ENCODE measurements at regions not wholly inside any gene's neighbourhood (a gene's known extent, or its start where the extent isn't known, plus 50 kb on each side); places are given as distances from the start of the nearest gene placed in this dataset.

GRCh38 chr6:150303256-150303655 is 65.6 kb upstream of the IYD start:
- Histone ChIP-seq H3K27ac (ENCODE audit: low read depth in 1 of 2, low read length in 1 of 2) (no peak overlapping the region), H3K36me3 (ENCODE audit: control insufficient read depth in 4 of 4, insufficient read depth in 4 of 4, low read length in 4 of 4) (no peaks in the 10 kb centered on the region), H3K9me3 (ENCODE audit: control insufficient read depth in 4 of 4, insufficient read depth in 3 of 4, low read length in 3 of 4) (no peaks in the 10 kb centered on the region), H3K4me1 (ENCODE audit: control insufficient read depth in 5 of 5, insufficient read depth in 5 of 5, low read length in 5 of 5) (no peaks in the 10 kb centered on the region), H3K9ac (ENCODE audit: insufficient read depth in 1 of 2, low read length in 2 of 2) (no peak overlapping the region), H3K4me3 (no peak overlapping the region), H3K27me3 (ENCODE audit: control insufficient read depth in 3 of 3, insufficient read depth in 3 of 3, low read length in 2 of 3) (no peaks in the 10 kb centered on the region)
- no peak for TF ChIP-seq CTCF (IDR thresholded peaks at IDR 0.05; ENCODE audit: control extremely low read depth, extremely low read depth)
- ATAC-seq (ENCODE audit: insufficient read depth, low FRiP score) (no peak), DNase-seq (no peak)
- WGBS, 2 donors = 91 to 93% methylated on average over 2 of the region's 2 CpGs

- peak; percentile 20 for ATAC-seq (ENCODE audit: insufficient read depth, low FRiP score)
- Histone ChIP-seq H3K4me3 (no peak overlapping the region), H3K36me3 (ENCODE audit: control insufficient read depth in 4 of 4, insufficient read depth in 4 of 4, low read length in 4 of 4) (no peaks in the 10 kb centered on the region), H3K4me1 (ENCODE audit: control insufficient read depth in 5 of 5, insufficient read depth in 5 of 5, low read length in 5 of 5) (no peaks in the 10 kb centered on the region), H3K9me3 (ENCODE audit: control insufficient read depth in 4 of 4, insufficient read depth in 3 of 4, low read length in 3 of 4) (no peaks in the 10 kb centered on the region), H3K27me3 (ENCODE audit: control insufficient read depth in 3 of 3, insufficient read depth in 3 of 3, low read length in 2 of 3) (peaks cover 0 to 3% (median 0%) of the 10 kb centered on the region in 3 donors), H3K9ac (ENCODE audit: insufficient read depth in 1 of 2, low read length in 2 of 2) (no peak overlapping the region), H3K27ac (ENCODE audit: low read depth in 1 of 2, low read length in 1 of 2) (no peak overlapping the region)
- 86 to 89% methylated on average over 3 of the region's 3 CpGs for WGBS, 2 donors
- no peak for TF ChIP-seq CTCF (IDR thresholded peaks at IDR 0.05; ENCODE audit: control extremely low read depth, extremely low read depth)
- DNase-seq = no peak
These were observed 64.4 kb upstream of the IYD start for GRCh38 chr6:150304429-150304828.

GRCh38 chr6:150306290-150306689 is 62.5 kb upstream of the IYD start:
- Histone ChIP-seq H3K4me1 (ENCODE audit: control insufficient read depth in 5 of 5, insufficient read depth in 5 of 5, low read length in 5 of 5) (no peaks in the 10 kb centered on the region), H3K9me3 (ENCODE audit: control insufficient read depth in 4 of 4, insufficient read depth in 3 of 4, low read length in 3 of 4) (no peaks in the 10 kb centered on the region), H3K27me3 (ENCODE audit: control insufficient read depth in 3 of 3, insufficient read depth in 3 of 3, low read length in 2 of 3) (peaks cover 0 to 3% (median 0%) of the 10 kb centered on the region in 3 donors), H3K36me3 (ENCODE audit: control insufficient read depth in 4 of 4, insufficient read depth in 4 of 4, low read length in 4 of 4) (no peaks in the 10 kb centered on the region), H3K9ac (ENCODE audit: insufficient read depth in 1 of 2, low read length in 2 of 2) (no peak overlapping the region), H3K27ac (ENCODE audit: low read depth in 1 of 2, low read length in 1 of 2) (no peak overlapping the region), H3K4me3 (no peak overlapping the region)
- no peak for TF ChIP-seq CTCF (IDR thresholded peaks at IDR 0.05; ENCODE audit: control extremely low read depth, extremely low read depth)
- no peak for ATAC-seq (ENCODE audit: insufficient read depth, low FRiP score)
- DNase-seq = no peak

GRCh38 chr6:150307520-150307919 is 61.3 kb upstream of the IYD start:
- DNase-seq (no peak), ATAC-seq (ENCODE audit: insufficient read depth, low FRiP score) (no peak)
- Histone ChIP-seq H3K27me3 (ENCODE audit: control insufficient read depth in 3 of 3, insufficient read depth in 3 of 3, low read length in 2 of 3) (peaks cover 0 to 3% (median 0%) of the 10 kb centered on the region in 3 donors), H3K4me1 (ENCODE audit: control insufficient read depth in 5 of 5, insufficient read depth in 5 of 5, low read length in 5 of 5) (no peaks in the 10 kb centered on the region), H3K9me3 (ENCODE audit: control insufficient read depth in 4 of 4, insufficient read depth in 3 of 4, low read length in 3 of 4) (no peaks in the 10 kb centered on the region), H3K9ac (ENCODE audit: insufficient read depth in 1 of 2, low read length in 2 of 2) (no peak overlapping the region), H3K27ac (ENCODE audit: low read depth in 1 of 2, low read length in 1 of 2) (no peak overlapping the region), H3K4me3 (no peak overlapping the region), H3K36me3 (ENCODE audit: control insufficient read depth in 4 of 4, insufficient read depth in 4 of 4, low read length in 4 of 4) (no peaks in the 10 kb centered on the region)
- TF ChIP-seq CTCF (IDR thresholded peaks at IDR 0.05; ENCODE audit: control extremely low read depth, extremely low read depth) = no peak
- 93 to 96% methylated on average over 3 of the region's 3 CpGs for WGBS, 2 donors

Data from lung (tissue), 11 donors.